ENCODE measurements at regions not wholly inside any gene's neighbourhood (a gene's known extent, or its start where the extent isn't known, plus 50 kb on each side); places are given as distances from the start of the nearest gene placed in this dataset.
A peak's percentile ranks its signal among the peaks of the same experiment; 100 is the strongest.

DNA sequence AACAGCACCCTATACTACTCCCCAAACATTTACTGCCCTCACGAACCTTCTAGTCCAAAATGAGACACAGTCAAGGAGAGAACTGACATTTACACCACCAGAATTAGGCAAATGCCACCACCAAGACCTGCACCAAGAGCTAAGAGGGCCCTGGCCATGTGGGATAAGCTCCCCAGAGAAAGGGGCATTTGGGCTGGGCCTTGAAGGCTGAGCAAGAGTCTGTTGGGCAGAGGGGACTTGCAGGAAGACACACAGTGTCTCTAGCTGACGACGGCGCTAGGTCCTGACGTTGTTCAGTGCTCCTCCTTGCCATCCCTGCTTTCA lies 326.4 kb upstream of the ZMIZ1 start:
- 94 to 97% (median 95%) methylated on average over 5 of the region's 5 CpGs for WGBS, 3 donors
- no peak for TF ChIP-seq POLR2A (IDR thresholded peaks at IDR 0.05)
- no peak for TF ChIP-seq CTCF (IDR thresholded peaks at IDR 0.05)
- no peak for TF ChIP-seq EP300 (IDR thresholded peaks at IDR 0.05)
- no peak overlapping the region for H3K27ac ChIP-seq

DNA sequence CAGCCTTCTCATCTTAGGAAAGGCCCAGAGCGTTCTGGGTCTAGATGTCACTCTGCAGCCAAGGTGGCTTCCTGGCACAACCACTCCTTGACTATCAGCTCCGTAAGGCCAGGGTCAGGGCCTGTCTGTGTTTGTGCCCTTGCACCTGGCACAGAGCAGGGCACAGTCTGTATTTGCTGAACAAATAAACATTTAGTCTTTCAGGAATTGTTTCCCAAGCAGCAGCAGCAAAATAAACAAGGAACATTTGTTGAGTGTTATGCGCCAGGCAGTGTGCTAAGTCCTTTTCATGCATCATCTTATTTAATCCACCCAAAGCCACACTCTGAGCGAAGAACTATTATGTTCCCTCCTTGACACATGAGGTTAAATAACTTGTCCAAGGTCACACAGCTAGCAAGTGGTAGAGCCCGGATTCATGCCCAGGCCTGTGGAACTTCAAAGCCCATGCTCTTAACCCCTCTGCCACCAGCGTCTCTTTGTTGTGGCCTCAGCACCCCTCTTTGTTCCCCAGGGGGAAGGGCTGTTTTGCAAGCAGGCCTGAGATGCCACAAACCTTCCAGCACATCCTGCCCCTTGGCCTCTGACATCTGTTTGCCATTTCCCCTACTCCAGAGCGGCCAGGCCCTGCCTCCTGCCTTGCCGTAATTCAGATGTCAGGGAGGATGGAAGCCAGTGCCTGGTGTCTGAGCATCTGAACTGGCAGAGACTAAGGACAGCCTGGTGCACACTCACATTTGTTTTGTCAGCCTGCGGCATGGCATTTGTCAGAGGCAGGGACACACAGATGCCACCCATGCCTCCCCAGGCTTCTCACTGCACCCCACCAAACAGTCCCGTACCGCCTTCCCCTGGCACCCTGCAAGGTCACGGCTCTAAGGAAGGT lies 325.8 kb upstream of the ZMIZ1 start:
- TF ChIP-seq POLR2A (IDR thresholded peaks at IDR 0.05) (no peak), CTCF (IDR thresholded peaks at IDR 0.05) (no peak), EP300 (IDR thresholded peaks at IDR 0.05) (no peak)
- Histone ChIP-seq H3K36me3 (no peaks in the 10 kb centered on the region), H3K27ac (no peak overlapping the region), H3K4me1 (ENCODE audit: insufficient read depth) (peaks cover 5% of the 10 kb centered on the region), H3K4me3 (no peak overlapping the region), H3K27me3 (no peaks in the 10 kb centered on the region), H3K9me3 (no peaks in the 10 kb centered on the region)
- DNase-seq: peak in 1 of 5 donors; percentile 26
- intact Hi-C loops (cut with DNase I): no loop called here
- WGBS, 3 donors: 69 to 82% (median 77%) methylated on average over 12 of the region's 12 CpGs

More for the DNA sequence above, 326.4 kb upstream of the ZMIZ1 start:
- Histone ChIP-seq H3K4me3 (no peak overlapping the region), H3K27me3 (no peaks in the 10 kb centered on the region), H3K4me1 (ENCODE audit: insufficient read depth) (peaks cover 5% of the 10 kb centered on the region), H3K9me3 (no peaks in the 10 kb centered on the region), H3K36me3 (no peaks in the 10 kb centered on the region)
- no peak for DNase-seq
- intact Hi-C loops (cut with DNase I): no loop called here

DNA sequence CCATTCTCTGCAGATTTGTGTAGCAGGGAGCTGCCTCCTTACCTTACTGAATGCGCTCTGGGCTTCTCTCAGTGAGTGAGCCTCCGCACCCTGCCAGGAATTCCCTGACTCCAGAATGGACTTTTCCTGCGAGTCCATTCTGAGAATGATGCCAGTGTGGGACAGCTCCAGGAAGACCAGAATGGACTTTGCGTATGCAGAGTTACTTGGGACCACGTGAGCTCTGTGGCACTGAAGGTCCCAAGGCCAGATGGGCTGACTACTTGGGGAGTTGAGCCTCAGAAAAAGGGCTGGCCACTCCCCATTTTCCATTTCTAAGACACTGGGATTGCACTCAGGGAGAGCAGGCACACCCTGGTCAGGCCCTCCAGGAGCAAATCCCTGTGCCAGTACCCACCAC lies 324.7 kb upstream of the ZMIZ1 start:
- Histone ChIP-seq H3K27me3 (no peaks in the 10 kb centered on the region), H3K4me1 (ENCODE audit: insufficient read depth) (peaks cover 5% of the 10 kb centered on the region), H3K27ac (no peak overlapping the region), H3K36me3 (no peaks in the 10 kb centered on the region), H3K4me3 (no peak overlapping the region), H3K9me3 (no peaks in the 10 kb centered on the region)
- 91 to 96% (median 92%) methylated on average over 5 of the region's 5 CpGs for WGBS, 3 donors
- TF ChIP-seq EP300 (IDR thresholded peaks at IDR 0.05) (no peak), CTCF (IDR thresholded peaks at IDR 0.05) (no peak), POLR2A (IDR thresholded peaks at IDR 0.05) (no peak)
- DNase-seq: no peak
- intact Hi-C loops (cut with DNase I): no loop called here

GRCh38 chr10:78744491-78745090 lies 324.2 kb upstream of the ZMIZ1 start:
- Histone ChIP-seq H3K9me3 (no peaks in the 10 kb centered on the region), H3K27me3 (no peaks in the 10 kb centered on the region), H3K4me3 (no peak overlapping the region), H3K36me3 (no peaks in the 10 kb centered on the region), H3K4me1 (ENCODE audit: insufficient read depth) (peaks cover 5% of the 10 kb centered on the region), H3K27ac (no peak overlapping the region)
- 62 to 76% (median 70%) methylated on average over 10 of the region's 10 CpGs for WGBS, 3 donors
- no peak for TF ChIP-seq CTCF (IDR thresholded peaks at IDR 0.05)
- TF ChIP-seq POLR2A (IDR thresholded peaks at IDR 0.05): no peak
- no peak for TF ChIP-seq EP300 (IDR thresholded peaks at IDR 0.05)
- intact Hi-C loops (cut with DNase I): no loop called here
- no peak for DNase-seq
